GM21360 (cell line): ENCODE measurements at regions not wholly inside any gene's neighbourhood (a gene's known extent, or its start where the extent isn't known, plus 50 kb on each side); places are given as distances from the start of the nearest gene placed in this dataset.

Source experiments
- ATAC-seq: cut with Tn5 transposase; IDR thresholded peaks from one replicate; pipeline ENCODE4 v1.9.1; 2021; ENCODE audit warnings: mild to moderate bottlenecking, moderate library complexity; ENCODE audit not compliant: unreplicated experiment

GRCh38 chr9:23524607-23525155, 301.4 kb downstream of the ELAVL2 start:
- ATAC-seq: no peak

DNA sequence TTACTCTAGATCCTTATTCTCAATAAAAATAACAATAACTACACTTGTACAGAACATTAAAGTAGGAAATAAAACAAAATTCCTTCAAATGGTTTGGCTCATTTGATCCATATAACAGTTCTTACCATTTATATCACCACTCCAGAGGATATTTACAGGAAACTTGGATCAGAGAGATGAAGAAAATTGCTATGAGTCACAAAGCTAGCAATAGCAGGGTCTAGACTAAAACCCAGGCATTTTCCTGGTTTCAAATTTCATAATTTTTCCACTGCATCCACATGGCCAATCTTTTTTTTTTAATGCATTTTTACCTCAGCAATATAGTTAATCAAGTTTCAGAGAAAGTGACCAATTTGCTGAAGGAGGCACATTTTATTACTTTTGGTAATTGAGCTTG, 299.2 kb downstream of the ELAVL2 start:
- ATAC-seq: no peak

- no peak for ATAC-seq
Measured at GRCh38 chr9:23532282-23532681, 293.8 kb downstream of the ELAVL2 start.

DNA sequence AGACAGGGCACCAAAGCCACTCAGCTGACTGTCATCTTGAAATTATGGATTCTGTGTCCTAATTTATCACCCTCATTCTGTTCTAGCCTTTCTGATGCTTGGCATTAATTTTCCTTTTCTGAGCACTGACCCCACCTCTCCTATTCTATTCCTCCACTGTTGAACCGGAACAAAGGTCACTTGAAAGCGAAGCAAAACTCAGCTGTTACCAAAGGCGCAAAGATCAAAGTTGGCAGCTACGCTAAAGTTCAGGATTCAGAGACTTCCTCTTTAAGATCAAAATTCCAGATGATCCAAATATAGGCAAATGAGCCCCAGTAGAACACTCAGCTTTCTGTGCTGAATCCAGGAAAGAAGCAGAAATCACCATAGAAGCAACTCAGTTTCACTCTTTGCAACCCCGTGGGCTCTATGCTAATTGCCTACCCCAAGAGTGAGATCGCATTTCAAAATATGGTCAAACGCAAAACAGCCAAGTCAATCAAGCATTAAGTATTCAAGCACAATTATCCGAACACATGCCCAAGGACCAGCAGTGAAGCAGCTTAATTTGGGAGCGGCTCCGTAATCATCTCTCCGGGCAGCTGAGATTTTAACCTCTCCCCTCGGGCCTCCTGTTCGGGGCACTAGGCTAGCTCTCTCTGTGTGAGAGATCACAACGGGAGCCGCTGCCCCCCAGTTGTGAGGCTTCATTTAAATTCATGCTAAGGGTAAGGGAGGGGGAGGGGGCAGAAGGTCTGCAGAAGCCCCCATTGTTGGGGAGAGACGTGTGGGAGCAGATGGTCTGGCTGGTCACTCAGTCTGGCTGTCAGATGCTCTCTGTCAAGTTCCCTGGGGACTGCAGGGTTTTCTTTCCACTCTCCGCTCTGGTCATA, 288.6 kb downstream of the ELAVL2 start:
- no peak for ATAC-seq

- no peak for ATAC-seq
Measured at GRCh38 chr9:23538067-23538402, 288.0 kb downstream of the ELAVL2 start.

DNA sequence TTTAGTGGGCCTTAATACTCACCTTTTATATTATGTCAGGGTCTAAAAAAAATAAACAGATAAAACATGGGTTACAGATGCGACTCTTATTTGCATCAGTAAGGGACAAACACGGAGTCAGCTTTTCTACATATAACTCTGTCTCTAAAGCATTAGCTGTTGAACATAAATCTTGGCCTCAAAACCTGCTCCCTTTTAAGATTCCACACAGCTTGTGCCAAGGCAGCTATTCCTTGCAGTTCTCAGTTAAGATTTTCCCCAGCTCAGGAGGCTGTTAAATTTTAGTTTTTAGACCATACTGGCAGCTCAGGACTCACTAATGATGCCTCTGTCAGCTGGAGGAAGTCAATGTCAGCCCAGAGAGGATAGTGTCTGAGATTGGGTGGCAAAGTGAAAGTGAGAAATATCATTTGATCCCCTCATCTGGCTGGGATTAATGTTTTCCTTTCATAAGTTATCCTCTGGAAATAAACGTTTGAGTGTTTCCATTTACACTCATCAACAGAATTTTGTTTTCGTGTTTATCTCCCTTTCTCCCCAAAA, 287.5 kb downstream of the ELAVL2 start:
- no peak for ATAC-seq

GRCh38 chr9:23539311-23539710, 286.7 kb downstream of the ELAVL2 start:
- no peak for ATAC-seq

GRCh38 chr9:23541976-23542375, 284.1 kb downstream of the ELAVL2 start:
- ATAC-seq: no peak

- no peak for ATAC-seq
Measured at GRCh38 chr9:23542438-23542837, 283.6 kb downstream of the ELAVL2 start.

DNA sequence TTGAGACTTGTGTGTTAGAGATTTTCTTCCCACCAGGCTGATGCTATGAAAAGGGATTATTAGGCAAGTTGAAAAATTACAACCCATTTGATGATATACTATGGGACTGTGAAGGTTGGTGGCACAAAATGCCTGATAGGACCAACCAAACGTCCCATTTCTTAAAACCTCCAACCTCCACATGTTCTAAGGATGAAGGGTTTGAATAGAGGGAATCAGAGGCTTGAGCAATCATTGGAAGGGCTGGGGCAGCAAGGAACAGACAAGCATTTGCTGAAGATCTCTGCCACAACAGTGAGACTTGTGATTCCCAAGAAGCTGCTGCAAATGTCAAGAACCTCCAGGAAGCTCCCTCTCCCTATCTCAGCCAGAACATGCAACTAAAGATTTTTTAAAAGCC, 283.1 kb downstream of the ELAVL2 start:
- ATAC-seq: no peak

DNA sequence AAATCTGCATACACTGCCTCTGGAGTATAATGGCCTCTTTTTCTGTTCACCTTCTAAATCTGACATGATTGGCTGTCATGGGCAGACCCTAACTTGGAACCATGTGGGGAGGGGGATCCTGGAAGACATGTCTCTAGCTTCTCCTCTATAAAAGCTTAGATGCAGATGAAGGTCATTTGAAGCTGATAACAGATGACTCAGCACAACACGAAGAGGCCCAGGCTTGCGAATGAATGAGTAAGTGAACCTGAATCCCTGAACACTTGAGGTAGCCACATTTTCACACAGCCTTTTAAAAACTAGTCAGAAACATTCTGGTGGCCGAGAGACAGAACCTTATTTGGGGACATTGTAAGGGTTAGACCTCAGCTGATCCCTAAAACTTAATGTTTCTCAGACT, 282.6 kb downstream of the ELAVL2 start:
- ATAC-seq: no peak

DNA sequence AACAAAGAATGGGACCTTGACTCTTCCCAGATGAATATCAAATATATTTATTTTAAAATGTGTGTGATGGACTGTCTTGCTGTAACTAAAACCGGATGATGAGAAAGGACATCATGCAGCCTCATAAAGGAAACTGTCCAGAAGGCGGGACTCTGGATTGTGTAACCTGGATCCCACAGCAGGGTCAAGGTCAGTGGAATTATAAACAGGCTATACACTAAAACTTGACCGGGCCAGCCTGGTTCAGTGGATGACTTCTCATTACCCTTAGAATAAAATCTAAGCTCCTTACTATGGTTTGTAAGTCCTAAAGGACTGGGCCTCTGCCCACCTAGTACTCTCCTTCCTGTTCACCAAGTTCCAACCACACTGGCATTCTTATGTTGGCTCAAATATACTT, 280.3 kb downstream of the ELAVL2 start:
- ATAC-seq: no peak

- ATAC-seq: no peak
Measured at GRCh38 chr9:23551311-23551721, 274.7 kb downstream of the ELAVL2 start.

GRCh38 chr9:23551929-23552707, 273.9 kb downstream of the ELAVL2 start:
- ATAC-seq: no peak

DNA sequence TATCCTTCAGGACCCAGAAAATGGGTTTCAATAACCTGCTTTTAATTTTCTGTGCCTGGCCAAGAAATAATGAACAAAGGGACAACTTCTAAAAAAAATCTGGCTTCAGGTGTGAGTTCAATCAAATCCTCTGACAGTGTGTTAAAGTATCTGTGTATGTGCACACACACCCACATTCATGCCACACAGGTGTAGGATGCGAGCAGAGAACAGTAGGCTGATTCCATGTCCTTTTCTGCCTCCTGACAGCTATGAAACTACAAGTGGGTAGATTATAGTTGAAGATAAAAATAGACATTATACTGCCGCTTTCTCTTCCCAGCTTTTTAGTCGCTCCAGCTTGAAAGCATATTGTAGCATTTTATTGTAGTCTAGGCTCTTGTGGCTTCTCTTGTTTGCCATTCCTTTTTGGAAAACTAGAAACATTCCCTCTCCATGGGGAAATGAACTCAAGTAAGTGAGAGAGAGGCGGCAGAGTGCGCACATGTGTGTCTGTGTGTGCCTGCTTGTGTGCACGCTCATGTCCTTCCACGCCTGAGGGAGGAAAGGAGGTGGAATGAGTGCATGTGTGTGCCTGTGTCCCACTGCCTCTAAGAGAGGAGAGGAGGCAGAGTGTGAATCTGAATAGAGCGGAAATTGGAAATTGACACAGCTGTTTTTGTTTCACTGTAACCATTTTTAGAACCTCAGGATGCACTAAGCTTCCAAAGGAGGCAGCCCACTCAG, 273.0 kb downstream of the ELAVL2 start:
- no peak for ATAC-seq

GRCh38 chr9:23554686-23555085, 271.4 kb downstream of the ELAVL2 start:
- ATAC-seq: no peak

DNA sequence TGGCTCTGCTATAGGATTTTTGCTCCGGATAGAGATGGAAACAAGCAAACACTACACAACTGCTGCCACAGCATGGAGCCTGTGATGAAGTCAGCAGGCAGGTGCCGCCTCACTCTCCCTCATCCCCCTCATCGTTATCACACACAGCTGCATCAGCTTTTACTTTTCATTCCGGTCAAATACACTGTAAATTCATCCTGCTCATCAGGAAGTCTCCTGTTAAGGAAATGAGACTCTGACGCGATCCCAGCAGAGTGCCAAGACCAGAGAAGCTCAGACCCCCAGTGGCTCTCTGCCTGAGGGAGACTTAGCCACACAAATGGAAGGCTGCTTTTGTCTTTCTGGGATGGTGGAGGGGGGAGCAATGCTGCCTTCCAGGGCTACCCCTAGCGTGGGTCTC, 270.2 kb downstream of the ELAVL2 start:
- ATAC-seq: no peak

- ATAC-seq: no peak
Measured at GRCh38 chr9:23556459-23556858, 269.6 kb downstream of the ELAVL2 start.

DNA sequence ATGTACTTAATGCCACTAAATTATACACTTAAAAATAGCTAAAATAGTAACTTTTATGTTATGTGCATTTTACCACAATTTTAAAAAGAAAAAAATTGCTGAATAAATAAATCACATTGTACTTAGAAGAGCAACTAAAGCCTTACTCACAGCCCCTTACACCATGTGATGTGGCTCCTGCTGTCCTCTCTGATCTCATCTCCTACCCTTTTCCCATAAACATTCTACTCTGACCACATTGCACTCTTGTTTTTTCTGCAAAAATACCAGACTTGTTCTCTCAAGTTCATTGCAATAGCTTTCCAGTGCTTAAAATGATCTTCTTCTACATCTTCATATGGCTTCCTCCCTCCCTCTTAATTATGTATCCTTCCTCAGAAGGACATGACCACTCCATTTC, 268.4 kb downstream of the ELAVL2 start:
- no peak for ATAC-seq

DNA sequence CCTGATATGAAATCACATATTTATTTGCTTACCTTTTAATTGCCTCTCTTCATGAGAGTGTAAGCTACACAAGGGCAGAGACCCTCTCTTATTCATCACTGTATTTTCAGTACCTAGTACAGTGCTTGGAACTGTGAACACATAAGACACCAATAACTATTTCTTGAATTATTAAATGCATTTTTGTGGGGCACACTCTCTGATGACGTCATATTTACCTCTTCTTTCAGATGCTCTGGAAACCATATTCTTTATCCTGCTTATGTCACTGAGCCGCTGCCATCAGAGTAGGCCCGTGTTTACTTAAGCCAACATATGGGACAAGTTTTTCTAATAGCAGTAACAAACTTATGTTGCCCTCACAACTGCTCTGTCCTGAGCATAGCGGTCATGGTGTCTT, 266.5 kb downstream of the ELAVL2 start:
- no peak for ATAC-seq

- no peak for ATAC-seq
Measured at GRCh38 chr9:23563517-23563916, 262.5 kb downstream of the ELAVL2 start.
